ENCODE measurements at regions not wholly inside any gene's neighbourhood (a gene's known extent, or its start where the extent isn't known, plus 50 kb on each side); places are given as distances from the start of the nearest gene placed in this dataset.
A peak's percentile ranks its signal among the peaks of the same experiment; 100 is the strongest.

DNA sequence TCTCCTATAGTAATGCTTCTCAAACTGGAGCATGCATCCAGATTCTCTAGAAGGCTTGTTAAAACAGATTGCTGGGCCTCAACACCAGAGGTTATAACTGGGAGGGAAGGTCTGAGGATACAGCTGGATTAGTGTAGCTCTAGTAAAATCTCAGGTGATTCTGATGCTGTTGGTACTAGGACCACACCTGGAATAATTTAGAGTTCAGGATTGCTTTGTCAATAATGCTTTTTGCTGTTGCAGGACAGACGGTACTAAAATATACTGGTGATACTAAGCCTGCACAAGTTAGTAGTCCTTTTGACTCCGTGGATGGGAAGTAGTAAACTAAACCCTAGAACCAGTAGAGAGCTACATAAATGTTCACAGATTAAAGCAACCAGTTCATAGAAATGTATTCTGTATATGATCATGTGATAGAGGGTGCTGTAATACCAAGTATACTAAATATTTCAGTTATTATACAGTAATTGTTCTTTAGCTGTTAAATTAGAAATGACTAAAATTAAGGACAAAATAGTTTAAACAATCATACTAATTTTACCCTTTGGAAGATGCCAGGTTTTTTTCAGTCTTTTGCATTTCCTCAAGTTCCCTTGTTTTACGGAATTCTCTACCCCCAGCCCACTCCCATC is 258.2 kb upstream of the STARD13 start:
- Histone ChIP-seq H3K4me3 (ENCODE audit: low read depth in 1 of 5, low read length in 5 of 5) (peak overlapping the region in 4 of 5 donors; percentile 72 to 86 (median 74)), H3K27me3 (ENCODE audit: control insufficient read depth in 5 of 5, insufficient read depth in 4 of 5, low read length in 5 of 5) (no peaks in the 10 kb centered on the region), H3K36me3 (ENCODE audit: control insufficient read depth in 5 of 5, insufficient read depth in 5 of 5, low read length in 5 of 5) (no peaks in the 10 kb centered on the region), H3K9me3 (ENCODE audit: control insufficient read depth in 5 of 5, low read length in 5 of 5) (no peaks in the 10 kb centered on the region), H3K4me1 (ENCODE audit: control insufficient read depth in 5 of 5, insufficient read depth in 5 of 5, low read length in 5 of 5) (peaks cover 1 to 29% (median 27%) of the 10 kb centered on the region in 5 donors), H3K27ac (ENCODE audit: low read depth, low read length) (peak overlapping the region; percentile 99), H3K9ac (ENCODE audit: low read length in 5 of 5) (peak overlapping the region; percentile 92 to 97 (median 93))

DNA sequence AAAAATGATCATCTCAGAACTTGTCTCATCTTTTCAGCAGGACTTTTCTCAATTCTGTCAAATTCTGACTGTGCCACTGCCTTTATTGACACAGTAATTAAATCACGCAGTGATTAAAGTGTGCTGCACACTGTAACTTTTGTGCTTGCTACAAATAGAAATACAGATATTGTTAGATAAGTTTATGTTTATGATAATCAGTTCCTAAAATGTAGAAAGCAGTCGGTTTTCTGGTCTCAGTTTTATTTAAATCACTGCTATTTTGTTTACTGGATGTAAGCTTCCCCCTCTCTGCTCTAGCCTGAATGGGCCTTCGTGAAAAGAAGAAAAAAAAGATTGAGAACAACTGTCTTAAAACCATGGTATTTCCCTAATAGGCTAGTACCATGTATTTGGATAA is 258.8 kb upstream of the STARD13 start:
- no peaks in the 10 kb centered on the region for H3K9me3 ChIP-seq (ENCODE audit: control insufficient read depth in 5 of 5, low read length in 5 of 5)
- peak overlapping the region in 2 of 5 donors; percentile 92 to 97 for H3K9ac ChIP-seq (ENCODE audit: low read length in 5 of 5)
- H3K27me3 ChIP-seq (ENCODE audit: control insufficient read depth in 5 of 5, insufficient read depth in 4 of 5, low read length in 5 of 5), result no peaks in the 10 kb centered on the region
- no peak overlapping the region for H3K4me3 ChIP-seq (ENCODE audit: low read depth in 1 of 5, low read length in 5 of 5)
- H3K27ac ChIP-seq (ENCODE audit: low read depth, low read length), result peak overlapping the region; percentile 99
- H3K36me3 ChIP-seq (ENCODE audit: control insufficient read depth in 5 of 5, insufficient read depth in 5 of 5, low read length in 5 of 5), result no peaks in the 10 kb centered on the region
- H3K4me1 ChIP-seq (ENCODE audit: control insufficient read depth in 5 of 5, insufficient read depth in 5 of 5, low read length in 5 of 5), result peaks cover 1 to 29% (median 27%) of the 10 kb centered on the region in 5 donors

GRCh38 chr13:33545492-33545891 is 259.9 kb upstream of the STARD13 start:
- Histone ChIP-seq H3K9ac (ENCODE audit: low read length in 5 of 5) (no peak overlapping the region), H3K4me3 (ENCODE audit: low read depth in 1 of 5, low read length in 5 of 5) (no peak overlapping the region), H3K36me3 (ENCODE audit: control insufficient read depth in 5 of 5, insufficient read depth in 5 of 5, low read length in 5 of 5) (peaks cover 0 to 2% (median 0%) of the 10 kb centered on the region in 5 donors), H3K4me1 (ENCODE audit: control insufficient read depth in 5 of 5, insufficient read depth in 5 of 5, low read length in 5 of 5) (peaks cover 1 to 29% (median 27%) of the 10 kb centered on the region in 5 donors), H3K9me3 (ENCODE audit: control insufficient read depth in 5 of 5, low read length in 5 of 5) (no peaks in the 10 kb centered on the region), H3K27me3 (ENCODE audit: control insufficient read depth in 5 of 5, insufficient read depth in 4 of 5, low read length in 5 of 5) (no peaks in the 10 kb centered on the region), H3K27ac (ENCODE audit: low read depth, low read length) (no peak overlapping the region)

GRCh38 chr13:33547035-33547434 is 261.5 kb upstream of the STARD13 start:
- Histone ChIP-seq H3K36me3 (ENCODE audit: control insufficient read depth in 5 of 5, insufficient read depth in 5 of 5, low read length in 5 of 5) (peaks cover 0 to 4% (median 0%) of the 10 kb centered on the region in 5 donors), H3K27ac (ENCODE audit: low read depth, low read length) (no peak overlapping the region), H3K4me1 (ENCODE audit: control insufficient read depth in 5 of 5, insufficient read depth in 5 of 5, low read length in 5 of 5) (peaks cover 0 to 16% (median 14%) of the 10 kb centered on the region in 5 donors), H3K4me3 (ENCODE audit: low read depth in 1 of 5, low read length in 5 of 5) (no peak overlapping the region), H3K9me3 (ENCODE audit: control insufficient read depth in 5 of 5, low read length in 5 of 5) (no peaks in the 10 kb centered on the region), H3K27me3 (ENCODE audit: control insufficient read depth in 5 of 5, insufficient read depth in 4 of 5, low read length in 5 of 5) (no peaks in the 10 kb centered on the region), H3K9ac (ENCODE audit: low read length in 5 of 5) (no peak overlapping the region)

- H3K9me3 ChIP-seq (ENCODE audit: control insufficient read depth in 5 of 5, low read length in 5 of 5), result no peaks in the 10 kb centered on the region
- H3K27ac ChIP-seq (ENCODE audit: low read depth, low read length), result no peak overlapping the region
- no peaks in the 10 kb centered on the region for H3K27me3 ChIP-seq (ENCODE audit: control insufficient read depth in 5 of 5, insufficient read depth in 4 of 5, low read length in 5 of 5)
- no peak overlapping the region for H3K9ac ChIP-seq (ENCODE audit: low read length in 5 of 5)
- H3K36me3 ChIP-seq (ENCODE audit: control insufficient read depth in 5 of 5, insufficient read depth in 5 of 5, low read length in 5 of 5), result peaks cover 0 to 4% (median 0%) of the 10 kb centered on the region in 5 donors
- H3K4me1 ChIP-seq (ENCODE audit: control insufficient read depth in 5 of 5, insufficient read depth in 5 of 5, low read length in 5 of 5), result peaks cover 0 to 15% (median 12%) of the 10 kb centered on the region in 5 donors
- no peak overlapping the region for H3K4me3 ChIP-seq (ENCODE audit: low read depth in 1 of 5, low read length in 5 of 5)
These were observed 262.5 kb upstream of the STARD13 start for GRCh38 chr13:33548069-33548468.

- H3K36me3 ChIP-seq (ENCODE audit: control insufficient read depth in 5 of 5, insufficient read depth in 5 of 5, low read length in 5 of 5), result peaks cover 0 to 8% (median 0%) of the 10 kb centered on the region in 5 donors
- no peak overlapping the region for H3K4me3 ChIP-seq (ENCODE audit: low read depth in 1 of 5, low read length in 5 of 5)
- no peaks in the 10 kb centered on the region for H3K9me3 ChIP-seq (ENCODE audit: control insufficient read depth in 5 of 5, low read length in 5 of 5)
- H3K27ac ChIP-seq (ENCODE audit: low read depth, low read length), result no peak overlapping the region
- H3K4me1 ChIP-seq (ENCODE audit: control insufficient read depth in 5 of 5, insufficient read depth in 5 of 5, low read length in 5 of 5), result peaks cover 0 to 10% (median 0%) of the 10 kb centered on the region in 5 donors
- H3K27me3 ChIP-seq (ENCODE audit: control insufficient read depth in 5 of 5, insufficient read depth in 4 of 5, low read length in 5 of 5), result no peaks in the 10 kb centered on the region
- no peak overlapping the region for H3K9ac ChIP-seq (ENCODE audit: low read length in 5 of 5)
These were observed 264.7 kb upstream of the STARD13 start for GRCh38 chr13:33550276-33550675.

DNA sequence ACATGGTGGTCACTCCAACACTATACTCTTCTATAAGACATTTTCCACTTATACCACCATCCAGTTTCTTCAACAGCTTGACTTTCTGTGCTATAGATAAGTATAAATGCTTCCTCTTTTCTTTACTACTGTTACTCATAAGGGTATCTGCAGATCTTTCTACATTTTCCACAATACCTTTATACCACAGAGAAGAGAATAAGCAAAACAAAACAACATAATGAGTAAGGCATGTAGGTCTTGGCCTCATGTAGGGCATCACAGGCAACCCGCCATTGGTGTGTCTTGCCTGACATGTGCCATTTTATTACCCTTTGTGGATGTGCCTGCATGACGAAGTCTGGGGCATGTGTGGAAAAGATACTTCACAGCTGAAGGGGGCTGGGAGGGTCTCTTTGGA is 265.3 kb upstream of the STARD13 start:
- H3K27me3 ChIP-seq (ENCODE audit: control insufficient read depth in 5 of 5, insufficient read depth in 4 of 5, low read length in 5 of 5), result no peaks in the 10 kb centered on the region
- H3K36me3 ChIP-seq (ENCODE audit: control insufficient read depth in 5 of 5, insufficient read depth in 5 of 5, low read length in 5 of 5), result peaks cover 0 to 8% (median 0%) of the 10 kb centered on the region in 5 donors
- no peak overlapping the region for H3K9ac ChIP-seq (ENCODE audit: low read length in 5 of 5)
- no peak overlapping the region for H3K4me3 ChIP-seq (ENCODE audit: low read depth in 1 of 5, low read length in 5 of 5)
- no peak overlapping the region for H3K27ac ChIP-seq (ENCODE audit: low read depth, low read length)
- peaks cover 0 to 11% (median 0%) of the 10 kb centered on the region in 5 donors for H3K4me1 ChIP-seq (ENCODE audit: control insufficient read depth in 5 of 5, insufficient read depth in 5 of 5, low read length in 5 of 5)
- H3K9me3 ChIP-seq (ENCODE audit: control insufficient read depth in 5 of 5, low read length in 5 of 5), result no peaks in the 10 kb centered on the region

- Histone ChIP-seq H3K9me3 (ENCODE audit: control insufficient read depth in 5 of 5, low read length in 5 of 5) (no peaks in the 10 kb centered on the region), H3K27me3 (ENCODE audit: control insufficient read depth in 5 of 5, insufficient read depth in 4 of 5, low read length in 5 of 5) (no peaks in the 10 kb centered on the region), H3K9ac (ENCODE audit: low read length in 5 of 5) (peak overlapping the region in 1 of 5 donors; percentile 63), H3K27ac (ENCODE audit: low read depth, low read length) (no peak overlapping the region), H3K4me1 (ENCODE audit: control insufficient read depth in 5 of 5, insufficient read depth in 5 of 5, low read length in 5 of 5) (peaks cover 0 to 8% (median 0%) of the 10 kb centered on the region in 5 donors), H3K36me3 (ENCODE audit: control insufficient read depth in 5 of 5, insufficient read depth in 5 of 5, low read length in 5 of 5) (peaks cover 0 to 8% (median 0%) of the 10 kb centered on the region in 5 donors), H3K4me3 (ENCODE audit: low read depth in 1 of 5, low read length in 5 of 5) (no peak overlapping the region)
These were observed 262.8 kb upstream of the RFC3 start for GRCh38 chr13:33554919-33555791.

- H3K9me3 ChIP-seq (ENCODE audit: control insufficient read depth in 5 of 5, low read length in 5 of 5), result no peaks in the 10 kb centered on the region
- no peak overlapping the region for H3K4me3 ChIP-seq (ENCODE audit: low read depth in 1 of 5, low read length in 5 of 5)
- no peaks in the 10 kb centered on the region for H3K27me3 ChIP-seq (ENCODE audit: control insufficient read depth in 5 of 5, insufficient read depth in 4 of 5, low read length in 5 of 5)
- H3K9ac ChIP-seq (ENCODE audit: low read length in 5 of 5), result no peak overlapping the region
- peaks cover 0 to 4% (median 0%) of the 10 kb centered on the region in 5 donors for H3K36me3 ChIP-seq (ENCODE audit: control insufficient read depth in 5 of 5, insufficient read depth in 5 of 5, low read length in 5 of 5)
- H3K4me1 ChIP-seq (ENCODE audit: control insufficient read depth in 5 of 5, insufficient read depth in 5 of 5, low read length in 5 of 5), result peaks cover 0 to 17% (median 5%) of the 10 kb centered on the region in 5 donors
- H3K27ac ChIP-seq (ENCODE audit: low read depth, low read length), result no peak overlapping the region
These were observed 261.1 kb upstream of the RFC3 start for GRCh38 chr13:33556828-33557227.

- no peaks in the 10 kb centered on the region for H3K36me3 ChIP-seq (ENCODE audit: control insufficient read depth in 5 of 5, insufficient read depth in 5 of 5, low read length in 5 of 5)
- H3K4me1 ChIP-seq (ENCODE audit: control insufficient read depth in 5 of 5, insufficient read depth in 5 of 5, low read length in 5 of 5), result peaks cover 0 to 16% (median 5%) of the 10 kb centered on the region in 5 donors
- no peaks in the 10 kb centered on the region for H3K27me3 ChIP-seq (ENCODE audit: control insufficient read depth in 5 of 5, insufficient read depth in 4 of 5, low read length in 5 of 5)
- no peak overlapping the region for H3K27ac ChIP-seq (ENCODE audit: low read depth, low read length)
- H3K4me3 ChIP-seq (ENCODE audit: low read depth in 1 of 5, low read length in 5 of 5), result no peak overlapping the region
- H3K9me3 ChIP-seq (ENCODE audit: control insufficient read depth in 5 of 5, low read length in 5 of 5), result no peaks in the 10 kb centered on the region
- no peak overlapping the region for H3K9ac ChIP-seq (ENCODE audit: low read length in 5 of 5)
These were observed 257.2 kb upstream of the RFC3 start for GRCh38 chr13:33560726-33561125.

Measured in subcutaneous abdominal adipose tissue (tissue), 5 donors.